Keratinocyte (primary cell): ENCODE measurements at regions not wholly inside any gene's neighbourhood (a gene's known extent, or its start where the extent isn't known, plus 50 kb on each side); places are given as distances from the start of the nearest gene placed in this dataset.

ENCODE experiments used
- DNase-seq: peaks from one replicate; pipeline ENCODE4 v3.0.0-alpha.2; 2011; ENCODE audit warnings: low read depth, missing footprints, low spot score
- FAIRE-seq: peaks from 2 replicates; lab custom pipeline; 2011; peaks lifted over from hg19 to GRCh38; lab: Jason Lieb, UNC
- H2AFZ ChIP-seq: 2 replicates; pipeline ENCODE4 v1.6.0; 2012; ENCODE audit warnings: low read length, control low read depth, inconsistent platforms; ENCODE audit not compliant: control insufficient read depth
- H3K27ac ChIP-seq: 2 replicates; pipeline ENCODE4 v1.5.1; 2011; ENCODE audit warnings: low read length; ENCODE audit not compliant: control insufficient read depth, insufficient read depth
- H3K27me3 ChIP-seq: 3 replicates; pipeline ENCODE4 v1.6.0; 2011; ENCODE audit warnings: low read length; ENCODE audit not compliant: control insufficient read depth, insufficient read depth; ENCODE audit errors: extremely low read depth
- H3K36me3 ChIP-seq, 2 experiments: 2 replicates in 1 of 2; 3 replicates in 1 of 2; pipeline ENCODE4 v1.5.1; 2011; ENCODE audit warnings: low read length in 2 of 2, mild to moderate bottlenecking in 1 of 2; ENCODE audit not compliant: control insufficient read depth in 2 of 2, insufficient read depth in 2 of 2; ENCODE audit errors: extremely low read depth in 1 of 2
- H3K4me1 ChIP-seq: 3 replicates; pipeline ENCODE4 v1.5.1; 2011; ENCODE audit warnings: low read length; ENCODE audit not compliant: control insufficient read depth, insufficient read depth; ENCODE audit errors: extremely low read depth
- H3K4me2 ChIP-seq: 3 replicates; pipeline ENCODE4 v1.6.0; 2011; ENCODE audit warnings: low read depth, low read length; ENCODE audit not compliant: control insufficient read depth, insufficient read depth; ENCODE audit errors: extremely low read depth
- H3K4me3 ChIP-seq, 3 experiments: fragments of 200-600 bp in 1 of 3; sonication (generic) in 1 of 3; 2 replicates in 2 of 3; 3 replicates in 1 of 3; pipeline ENCODE4 v1.5.1; 2011 to 2016; ENCODE audit warnings: low read length in 3 of 3, mild to moderate bottlenecking in 3 of 3, control low read depth in 2 of 3, inconsistent platforms in 1 of 3, low read depth in 1 of 3, mixed read lengths in 1 of 3, mixed run types in 1 of 3, moderate library complexity in 1 of 3; ENCODE audit not compliant: control insufficient read depth in 2 of 3, insufficient read depth in 2 of 3; ENCODE audit errors: extremely low read depth in 1 of 3
- H3K79me2 ChIP-seq: 2 replicates; pipeline ENCODE4 v1.6.0; 2012; ENCODE audit warnings: low read length; ENCODE audit not compliant: control insufficient read depth, insufficient read depth
- H3K9ac ChIP-seq: 3 replicates; pipeline ENCODE4 v1.6.0; 2011; ENCODE audit warnings: low read length; ENCODE audit not compliant: control insufficient read depth, insufficient read depth; ENCODE audit errors: extremely low read depth
- H3K9me1 ChIP-seq: 3 replicates; pipeline ENCODE4 v1.6.0; 2011; ENCODE audit warnings: low read length; ENCODE audit not compliant: control insufficient read depth, insufficient read depth; ENCODE audit errors: extremely low read depth
- H3K9me3 ChIP-seq: 2 replicates; pipeline ENCODE4 v1.5.1; 2012; ENCODE audit warnings: low read depth, low read length; ENCODE audit not compliant: control insufficient read depth
- H4K20me1 ChIP-seq: 3 replicates; pipeline ENCODE4 v1.6.0; 2011; ENCODE audit warnings: low read length; ENCODE audit not compliant: control insufficient read depth, insufficient read depth; ENCODE audit errors: extremely low read depth
- CTCF ChIP-seq, 3 experiments: IDR thresholded peaks in 1 of 3; conservative IDR thresholded peaks in 1 of 3; optimal IDR thresholded peaks in 1 of 3; 2 replicates in 2 of 3; 3 replicates in 1 of 3; pipeline versions ENCODE3 to v1.5.1; 2011; ENCODE audit warnings: low read length in 3 of 3, mild to moderate bottlenecking in 3 of 3, moderate library complexity in 2 of 3, control low read depth in 1 of 3, inconsistent platforms in 1 of 3; ENCODE audit not compliant: insufficient read depth in 2 of 3; ENCODE audit errors: extremely low read depth in 1 of 3
- EZH2 ChIP-seq: IDR thresholded peaks from one replicate; pipeline ENCODE4 v1.6.1; 2012; ENCODE audit warnings: inconsistent platforms, mild to moderate bottlenecking, low read length, moderate library complexity
- dilution Hi-C: fragments of 300-500 bp; cut with MboI; formaldehyde crosslinking; loops from one replicate; pipeline ENCODE4 v1.7.0; 2020; ENCODE audit warnings: low sequenced_read_pairs; ENCODE audit not compliant: extremely low pct_ligation_motif_present

DNA sequence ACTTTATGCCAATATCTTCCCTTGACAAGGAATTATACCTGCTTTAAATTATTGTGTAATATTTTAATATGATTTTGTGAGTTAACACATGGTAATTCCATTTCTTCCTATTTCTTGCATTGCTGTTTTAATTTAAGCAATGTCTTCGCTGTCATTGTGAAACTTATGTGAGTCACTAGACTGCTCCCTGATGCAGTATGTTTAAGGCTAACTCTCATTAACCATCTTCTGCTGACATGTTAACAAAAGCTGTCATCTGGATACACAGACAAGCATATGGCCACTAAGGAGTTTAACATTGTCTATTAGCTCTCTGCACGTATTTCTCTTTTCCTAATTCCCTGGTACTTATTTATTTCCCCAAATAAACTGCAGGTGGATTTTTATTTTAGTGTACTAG lies 980.8 kb upstream of the CTNND2 start:
- H2AFZ ChIP-seq: no peak overlapping the region
- H3K4me1 ChIP-seq: no peaks in the 10 kb centered on the region
- no peak for DNase-seq
- H3K36me3 ChIP-seq: no peaks in the 10 kb centered on the region
- H3K79me2 ChIP-seq: no peaks in the 10 kb centered on the region
- no peak for FAIRE-seq
- no peaks in the 10 kb centered on the region for H3K9me1 ChIP-seq
- no peaks in the 10 kb centered on the region for H3K9me3 ChIP-seq
- TF ChIP-seq CTCF (optimal IDR thresholded peaks at IDR 0.05 in 1 of 3, IDR thresholded peaks at IDR 0.05 in 1 of 3, conservative IDR thresholded peaks at IDR 0.05 in 1 of 3; ENCODE audit: extremely low read depth in 1 of 3, insufficient read depth in 2 of 3, low read length in 3 of 3) (no peak), EZH2 (no peak)
- H4K20me1 ChIP-seq: no peaks in the 10 kb centered on the region
- H3K27ac ChIP-seq: no peak overlapping the region
- dilution Hi-C loops: no loop called here
- no peak overlapping the region for H3K4me2 ChIP-seq
- no peak overlapping the region for H3K4me3 ChIP-seq
- H3K27me3 ChIP-seq: no peaks in the 10 kb centered on the region
- no peak overlapping the region for H3K9ac ChIP-seq

- no peak for DNase-seq
- H3K4me1 ChIP-seq: no peaks in the 10 kb centered on the region
- FAIRE-seq: no peak
- H3K4me2 ChIP-seq: no peak overlapping the region
- no peak overlapping the region for H3K9ac ChIP-seq
- no peaks in the 10 kb centered on the region for H4K20me1 ChIP-seq
- no peak overlapping the region for H3K27ac ChIP-seq
- H2AFZ ChIP-seq: no peak overlapping the region
- no peaks in the 10 kb centered on the region for H3K9me1 ChIP-seq
- no peaks in the 10 kb centered on the region for H3K36me3 ChIP-seq
- H3K79me2 ChIP-seq: no peaks in the 10 kb centered on the region
- TF ChIP-seq EZH2: no peak
- no peak for TF ChIP-seq CTCF (optimal IDR thresholded peaks at IDR 0.05 in 1 of 3, IDR thresholded peaks at IDR 0.05 in 1 of 3, conservative IDR thresholded peaks at IDR 0.05 in 1 of 3; ENCODE audit: extremely low read depth in 1 of 3, insufficient read depth in 2 of 3, low read length in 3 of 3)
- H3K4me3 ChIP-seq: no peak overlapping the region
- H3K27me3 ChIP-seq: no peaks in the 10 kb centered on the region
- H3K9me3 ChIP-seq: no peaks in the 10 kb centered on the region
- dilution Hi-C loops: no loop called here
These were observed 979.1 kb upstream of the CTNND2 start for GRCh38 chr5:12883395-12883794.
